ENCODE measurements at regions not wholly inside any gene's neighbourhood (a gene's known extent, or its start where the extent isn't known, plus 50 kb on each side); places are given as distances from the start of the nearest gene placed in this dataset.

GRCh38 chr5:86411596-86411995 is 206.1 kb upstream of the COX7C start:
- Histone ChIP-seq H3K27ac (ENCODE audit: low read depth, low read length, poor library complexity, severe bottlenecking) (no peak overlapping the region), H3K36me3 (ENCODE audit: insufficient read depth, low read length, poor library complexity, severe bottlenecking) (no peaks in the 10 kb centered on the region), H3K9me3 (ENCODE audit: low read depth, low read length, poor library complexity, severe bottlenecking) (no peaks in the 10 kb centered on the region), H3K27me3 (replicated peaks; ENCODE audit: insufficient read depth, low read depth, low read length, poor library complexity) (no peaks in the 10 kb centered on the region), H3K4me1 (ENCODE audit: insufficient read depth, low read length, poor library complexity, severe bottlenecking) (peaks cover 33% of the 10 kb centered on the region), H3K4me3 (ENCODE audit: low read depth, low read length, poor library complexity, severe bottlenecking) (no peak overlapping the region)
- BruUV-seq (replicated peaks) = no TSS peak
- ChIA-PET CTCF (no interaction called here), POLR2A (ENCODE audit: low non-redundant PET) (no interaction called here)
- DNase-seq (ENCODE audit: low spot score) = no peak
- intact Hi-C loops (cut with micrococcal nuclease; ENCODE audit: unreplicated experiment) = no loop called here
- TF ChIP-seq, protein P1, sequence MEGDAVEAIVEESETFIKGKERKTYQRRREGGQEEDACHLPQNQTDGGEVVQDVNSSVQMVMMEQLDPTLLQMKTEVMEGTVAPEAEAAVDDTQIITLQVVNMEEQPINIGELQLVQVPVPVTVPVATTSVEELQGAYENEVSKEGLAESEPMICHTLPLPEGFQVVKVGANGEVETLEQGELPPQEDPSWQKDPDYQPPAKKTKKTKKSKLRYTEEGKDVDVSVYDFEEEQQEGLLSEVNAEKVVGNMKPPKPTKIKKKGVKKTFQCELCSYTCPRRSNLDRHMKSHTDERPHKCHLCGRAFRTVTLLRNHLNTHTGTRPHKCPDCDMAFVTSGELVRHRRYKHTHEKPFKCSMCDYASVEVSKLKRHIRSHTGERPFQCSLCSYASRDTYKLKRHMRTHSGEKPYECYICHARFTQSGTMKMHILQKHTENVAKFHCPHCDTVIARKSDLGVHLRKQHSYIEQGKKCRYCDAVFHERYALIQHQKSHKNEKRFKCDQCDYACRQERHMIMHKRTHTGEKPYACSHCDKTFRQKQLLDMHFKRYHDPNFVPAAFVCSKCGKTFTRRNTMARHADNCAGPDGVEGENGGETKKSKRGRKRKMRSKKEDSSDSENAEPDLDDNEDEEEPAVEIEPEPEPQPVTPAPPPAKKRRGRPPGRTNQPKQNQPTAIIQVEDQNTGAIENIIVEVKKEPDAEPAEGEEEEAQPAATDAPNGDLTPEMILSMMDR (conservative IDR thresholded peaks at IDR 0.05; ENCODE audit: low read depth, low read length) = no peak

DNA sequence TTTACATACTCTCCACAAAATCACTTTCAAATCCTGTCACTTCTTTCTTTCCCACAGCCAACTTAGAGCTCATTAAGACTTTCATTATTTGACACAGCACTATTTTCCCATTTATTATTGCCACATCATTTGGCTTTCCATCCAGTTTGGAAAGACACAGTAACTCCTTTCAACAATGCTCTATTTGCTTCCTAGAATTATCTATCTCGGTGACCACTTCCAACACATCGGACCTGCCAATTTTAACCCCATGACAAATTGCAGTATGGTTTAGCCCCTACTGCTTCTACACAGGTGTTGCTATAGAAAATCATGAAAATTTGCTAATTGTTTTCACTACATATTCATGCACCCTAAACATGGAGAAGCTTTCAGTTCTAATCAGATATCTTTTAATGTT is 190.6 kb upstream of the COX7C start:
- Histone ChIP-seq H3K36me3 (ENCODE audit: insufficient read depth, low read length, poor library complexity, severe bottlenecking) (peaks cover 4% of the 10 kb centered on the region), H3K4me1 (ENCODE audit: insufficient read depth, low read length, poor library complexity, severe bottlenecking) (peaks cover 8% of the 10 kb centered on the region), H3K27me3 (replicated peaks; ENCODE audit: insufficient read depth, low read depth, low read length, poor library complexity) (no peaks in the 10 kb centered on the region), H3K4me3 (ENCODE audit: low read depth, low read length, poor library complexity, severe bottlenecking) (no peak overlapping the region), H3K9me3 (ENCODE audit: low read depth, low read length, poor library complexity, severe bottlenecking) (no peaks in the 10 kb centered on the region), H3K27ac (ENCODE audit: low read depth, low read length, poor library complexity, severe bottlenecking) (no peak overlapping the region)
- TF ChIP-seq EZH2 (IDR thresholded peaks at IDR 0.05; ENCODE audit: borderline replicate concordance, low read depth, low read length, poor library complexity, severe bottlenecking) = no peak
- TF ChIP-seq, protein P1 (conservative IDR thresholded peaks at IDR 0.05; ENCODE audit: low read depth, low read length) = no peak
- intact Hi-C loops (cut with micrococcal nuclease; ENCODE audit: unreplicated experiment) = no loop called here
- CTCF ChIA-PET = no interaction called here
- POLR2A ChIA-PET (ENCODE audit: low non-redundant PET) = no interaction called here
- BruUV-seq (replicated peaks) = no TSS peak
- DNase-seq (ENCODE audit: low spot score) = no peak

DNA sequence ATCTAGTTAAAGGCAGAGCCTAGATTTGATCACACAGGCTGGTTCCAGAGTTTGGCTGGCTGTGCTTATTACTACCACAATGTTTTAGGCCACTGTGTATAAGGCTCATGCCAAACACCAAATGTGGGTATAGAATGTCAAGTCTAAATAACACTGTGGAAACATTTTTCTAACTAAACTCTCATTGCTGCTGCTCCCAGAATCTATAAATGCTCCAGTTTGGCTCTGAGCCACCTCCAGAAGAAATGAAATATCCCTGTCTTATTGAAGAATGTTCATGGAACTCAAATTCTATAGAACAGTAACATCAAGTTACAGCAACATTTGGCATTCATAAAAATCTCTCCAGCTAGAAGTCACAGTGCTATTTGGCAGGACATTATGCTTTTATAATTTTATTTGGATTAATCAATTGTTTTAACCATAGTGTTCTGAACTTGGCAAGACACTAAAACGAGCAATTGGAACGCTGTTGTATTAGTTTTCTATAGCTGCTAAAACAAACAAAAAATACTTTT is 178.1 kb upstream of the COX7C start:
- no TSS peak for BruUV-seq (replicated peaks)
- no peaks in the 10 kb centered on the region for H3K4me1 ChIP-seq (ENCODE audit: insufficient read depth, low read length, poor library complexity, severe bottlenecking)
- no peaks in the 10 kb centered on the region for H3K9me3 ChIP-seq (ENCODE audit: low read depth, low read length, poor library complexity, severe bottlenecking)
- H3K36me3 ChIP-seq (ENCODE audit: insufficient read depth, low read length, poor library complexity, severe bottlenecking) = no peaks in the 10 kb centered on the region
- H3K27me3 ChIP-seq (replicated peaks; ENCODE audit: insufficient read depth, low read depth, low read length, poor library complexity) = no peaks in the 10 kb centered on the region
- no peak for DNase-seq (ENCODE audit: low spot score)
- ChIA-PET POLR2A (ENCODE audit: low non-redundant PET) (no interaction called here), CTCF (no interaction called here)
- no peak overlapping the region for H3K27ac ChIP-seq (ENCODE audit: low read depth, low read length, poor library complexity, severe bottlenecking)
- TF ChIP-seq, protein P1 (conservative IDR thresholded peaks at IDR 0.05; ENCODE audit: low read depth, low read length) = no peak
- TF ChIP-seq EZH2 (IDR thresholded peaks at IDR 0.05; ENCODE audit: borderline replicate concordance, low read depth, low read length, poor library complexity, severe bottlenecking) = no peak
- H3K4me3 ChIP-seq (ENCODE audit: low read depth, low read length, poor library complexity, severe bottlenecking) = no peak overlapping the region
- intact Hi-C loops (cut with micrococcal nuclease; ENCODE audit: unreplicated experiment) = no loop called here

Data from A673 (cell line).